HCT116 (cell line): ENCODE measurements at regions not wholly inside any gene's neighbourhood (a gene's known extent, or its start where the extent isn't known, plus 50 kb on each side); places are given as distances from the start of the nearest gene placed in this dataset.

ENCODE experiments used
- ATAC-seq: fragments of 200-7000 bp; cut with Tn5 transposase; 2 replicates; pipeline ENCODE4 v1.9.1; 2020; ENCODE audit warnings: mild to moderate bottlenecking, moderate library complexity
- BruUV-seq: library from RNA; stranded (reverse); fragments of 400-500 nt; replicated peaks from 2 replicates; lab custom pipeline; 2021; lab: Mats Ljungman, UMichigan
- CTCF ChIA-PET: fragments of 300-600 bp; sonication (Branson Sonifier 250); formaldehyde crosslinking; loops from one replicate; lab custom pipeline; 2021; ENCODE audit warnings: antibody characterized with exemption; lab: Charles Lee
- POLR2A ChIA-PET: fragments of 300-600, 350-600 bp; sonication (Branson Sonifier 250); formaldehyde crosslinking; loops from one replicate; lab custom pipeline; 2021; ENCODE audit warnings: antibody characterized with exemption; lab: Charles Lee
- RAD21 ChIA-PET, 2 experiments: fragments of 300-600 bp; sonication (Branson Sonifier 250); formaldehyde crosslinking; loops; one replicate each; lab custom pipeline; 2023; ENCODE audit warnings: low total read pairs in 2 of 2; ENCODE audit not compliant: uncharacterized antibody in 2 of 2, unreplicated experiment in 2 of 2, low non-redundant PET in 1 of 2; lab: Charles Lee
- DNase-seq: peaks from one replicate; pipeline ENCODE4 v3.0.0-alpha.2; 2010; ENCODE audit warnings: low read depth, low spot score
- H2AFZ ChIP-seq: fragments of 200-600 bp; shearing (Covaris generic), sonication (generic); 2 replicates; pipeline ENCODE4 v1.6.1; 2017; ENCODE audit warnings: low read depth, mixed run types, mixed read lengths, antibody characterized with exemption, low read length; ENCODE audit not compliant: poor library complexity, severe bottlenecking
- H3K27ac ChIP-seq: 2 replicates; pipeline ENCODE4 v1.5.1; 2012; ENCODE audit warnings: low read depth, low read length
- H3K27me3 ChIP-seq: fragments of 200-600 bp; sonication (generic); 2 replicates; pipeline ENCODE4 v1.6.1; 2016; ENCODE audit warnings: mixed run types, low read length, mixed read lengths; ENCODE audit not compliant: insufficient read depth
- H3K36me3 ChIP-seq, 2 experiments: fragments of 200-500 bp in 1 of 2; fragments of 200-600 bp in 1 of 2; sonication (Bioruptor generic) in 1 of 2; sonication (generic) in 1 of 2; 2 replicates each; pipeline versions ENCODE4 v1.5.1 to v1.6.1; 2014 to 2016; ENCODE audit warnings: low read length in 2 of 2, inconsistent platforms in 1 of 2, mixed read lengths in 1 of 2, mixed run types in 1 of 2; ENCODE audit not compliant: insufficient read depth in 2 of 2, control insufficient read depth in 1 of 2
- H3K4me1 ChIP-seq, 2 experiments: fragments of 200-600 bp in 1 of 2; sonication (generic) in 1 of 2; 2 replicates each; pipeline versions ENCODE4 v1.5.1 to v1.6.1; 2012 to 2017; ENCODE audit warnings: low read length in 2 of 2, inconsistent platforms in 1 of 2, mild to moderate bottlenecking in 1 of 2, mixed read lengths in 1 of 2, mixed run types in 1 of 2, moderate library complexity in 1 of 2; ENCODE audit not compliant: insufficient read depth in 2 of 2, control insufficient read depth in 1 of 2
- H3K4me2 ChIP-seq: fragments of 200-600 bp; sonication (generic); 2 replicates; pipeline ENCODE4 v1.6.1; 2017; ENCODE audit warnings: mixed run types, low read length, mixed read lengths
- H3K4me3 ChIP-seq, 2 experiments: fragments of 200-600 bp in 1 of 2; sonication (generic) in 1 of 2; replicated peaks in 1 of 2; 2 replicates each; pipeline ENCODE4 v1.5.1; 2011 to 2016; ENCODE audit warnings: low read length in 2 of 2, control low read depth in 1 of 2, low read depth in 1 of 2, mild to moderate bottlenecking in 1 of 2, mixed read lengths in 1 of 2, mixed run types in 1 of 2
- H3K79me2 ChIP-seq: fragments of 200-600 bp; sonication (generic); 2 replicates; pipeline ENCODE4 v1.6.1; 2017; ENCODE audit warnings: mild to moderate bottlenecking, mixed run types, low read length, moderate library complexity, mixed read lengths; ENCODE audit not compliant: insufficient read depth
- H3K9ac ChIP-seq: fragments of 200-600 bp; sonication (generic); 2 replicates; pipeline ENCODE4 v1.6.1; 2016; ENCODE audit warnings: low read length, mixed read lengths
- H3K9me2 ChIP-seq: fragments of 200-600 bp; sonication (generic), shearing (Covaris generic); 2 replicates; pipeline ENCODE4 v1.6.1; 2017; ENCODE audit warnings: mixed run types, mild to moderate bottlenecking, moderate library complexity; ENCODE audit not compliant: insufficient read depth
- H3K9me3 ChIP-seq, 2 experiments: fragments of 200-500 bp in 1 of 2; fragments of 200-600 bp in 1 of 2; sonication (Bioruptor generic) in 1 of 2; sonication (generic) in 1 of 2; 2 replicates each; pipeline ENCODE4 v1.6.1; 2014 to 2017; ENCODE audit warnings: low read length in 2 of 2, mixed read lengths in 2 of 2, inconsistent platforms in 1 of 2, low read depth in 1 of 2, mild to moderate bottlenecking in 1 of 2, mixed run types in 1 of 2, moderate library complexity in 1 of 2; ENCODE audit not compliant: control insufficient read depth in 1 of 2, insufficient read depth in 1 of 2
- H4K20me1 ChIP-seq: fragments of 200-600 bp; sonication (generic), shearing (Covaris generic); 2 replicates; pipeline ENCODE4 v1.6.1; 2017; ENCODE audit warnings: mixed run types, mild to moderate bottlenecking, moderate library complexity; ENCODE audit not compliant: insufficient read depth
- EZH2 ChIP-seq: fragments of 200-600 bp; sonication (generic); IDR thresholded peaks from 2 replicates; pipeline ENCODE4 v1.6.1; 2017; ENCODE audit warnings: antibody characterized with exemption, mixed run types
- FOSL1 ChIP-seq: IDR thresholded peaks from 2 replicates; pipeline ENCODE4 v1.6.1; 2012; ENCODE audit warnings: low read depth
- SIN3A ChIP-seq: IDR thresholded peaks from 2 replicates; pipeline ENCODE4 v1.6.1; 2012; ENCODE audit warnings: low read depth
- SP1 ChIP-seq: IDR thresholded peaks from 2 replicates; pipeline ENCODE4 v1.6.1; 2012; ENCODE audit warnings: low read depth
- intact Hi-C: fragments of 100-400 bp; cut with micrococcal nuclease; formaldehyde crosslinking; loops from 2 replicates; pipeline ENCODE4 v1.10.0; 2022
- TF ChIP-seq, protein P1 (sequence below): IDR thresholded peaks from 2 replicates; pipeline ENCODE4 v1.6.1; 2012
- TF ChIP-seq, protein P2 (sequence below): IDR thresholded peaks from 2 replicates; pipeline ENCODE4 v1.6.1; 2012; ENCODE audit warnings: low read depth
- TF ChIP-seq, protein P3 (sequence below), 3 experiments: fragments of 200-600 bp in 1 of 3; sonication (generic) in 1 of 3; IDR thresholded peaks in 2 of 3; conservative IDR thresholded peaks in 1 of 3; 2 replicates each; pipeline ENCODE4 v1.5.1; 2012 to 2017; ENCODE audit warnings: low read depth in 2 of 3, low read length in 2 of 3, antibody characterized with exemption in 1 of 3, borderline replicate concordance in 1 of 3, control low read depth in 1 of 3, mild to moderate bottlenecking in 1 of 3, mixed read lengths in 1 of 3, mixed run types in 1 of 3, moderate library complexity in 1 of 3; ENCODE audit not compliant: insufficient read depth in 1 of 3

DNA sequence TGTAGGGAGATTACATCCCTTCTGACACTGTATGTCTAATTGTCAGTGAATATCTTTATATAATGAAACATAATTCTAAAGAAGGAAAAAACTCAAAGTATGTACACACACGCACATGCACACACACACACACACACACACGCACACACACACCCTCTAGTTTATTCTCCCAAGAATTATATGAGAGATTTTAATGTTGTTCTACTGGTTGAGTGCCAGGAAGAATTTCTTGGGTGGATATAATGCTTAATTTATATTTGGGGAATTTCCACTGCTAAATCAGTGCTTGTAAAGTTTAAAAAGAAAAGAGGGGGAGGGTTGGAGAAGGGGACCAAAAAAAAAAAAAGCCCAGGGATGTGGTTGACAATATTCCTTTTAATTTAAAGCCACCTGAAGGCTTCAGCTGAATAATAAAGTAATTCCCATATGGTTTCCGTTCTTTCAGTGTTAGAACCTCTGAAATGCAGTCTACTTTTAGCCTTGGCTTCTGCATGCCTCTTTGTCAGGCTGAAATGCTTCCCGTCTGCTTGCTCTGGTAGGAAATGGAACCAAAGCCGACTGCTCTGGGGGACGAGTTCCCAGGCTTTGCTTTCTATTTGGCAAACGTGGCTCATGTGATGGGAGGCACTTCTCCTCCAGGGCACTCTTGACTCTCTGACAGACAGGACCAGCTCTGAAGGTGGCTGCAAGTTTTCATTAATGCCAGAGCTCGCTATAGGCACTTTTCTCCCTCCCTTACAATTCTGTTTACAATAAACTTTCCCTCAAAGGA, 225.4 kb downstream of the PRL start:
- no TSS peak for BruUV-seq
- RAD21 ChIA-PET, result no interaction called here
- CTCF ChIA-PET, result no interaction called here
- H4K20me1 ChIP-seq, result no peaks in the 10 kb centered on the region
- no peak overlapping the region for H3K4me3 ChIP-seq
- no peaks in the 10 kb centered on the region for H3K4me1 ChIP-seq
- intact Hi-C loops, result no loop called here
- H3K27ac ChIP-seq, result no peak overlapping the region
- H3K9ac ChIP-seq, result no peak overlapping the region
- H3K27me3 ChIP-seq, result no peaks in the 10 kb centered on the region
- H2AFZ ChIP-seq, result no peak overlapping the region
- POLR2A ChIA-PET, result no interaction called here
- no peak overlapping the region for H3K4me2 ChIP-seq
- no peaks in the 10 kb centered on the region for H3K36me3 ChIP-seq
- DNase-seq, result no peak
- H3K9me2 ChIP-seq, result no peaks in the 10 kb centered on the region
- no peaks in the 10 kb centered on the region for H3K9me3 ChIP-seq
- no peak for ATAC-seq
- TF ChIP-seq FOSL1, result no peak
- no peak for TF ChIP-seq SIN3A
- TF ChIP-seq, protein P1, sequence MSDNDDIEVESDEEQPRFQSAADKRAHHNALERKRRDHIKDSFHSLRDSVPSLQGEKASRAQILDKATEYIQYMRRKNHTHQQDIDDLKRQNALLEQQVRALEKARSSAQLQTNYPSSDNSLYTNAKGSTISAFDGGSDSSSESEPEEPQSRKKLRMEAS, result no peak
- TF ChIP-seq SP1, result no peak
- TF ChIP-seq, protein P2, sequence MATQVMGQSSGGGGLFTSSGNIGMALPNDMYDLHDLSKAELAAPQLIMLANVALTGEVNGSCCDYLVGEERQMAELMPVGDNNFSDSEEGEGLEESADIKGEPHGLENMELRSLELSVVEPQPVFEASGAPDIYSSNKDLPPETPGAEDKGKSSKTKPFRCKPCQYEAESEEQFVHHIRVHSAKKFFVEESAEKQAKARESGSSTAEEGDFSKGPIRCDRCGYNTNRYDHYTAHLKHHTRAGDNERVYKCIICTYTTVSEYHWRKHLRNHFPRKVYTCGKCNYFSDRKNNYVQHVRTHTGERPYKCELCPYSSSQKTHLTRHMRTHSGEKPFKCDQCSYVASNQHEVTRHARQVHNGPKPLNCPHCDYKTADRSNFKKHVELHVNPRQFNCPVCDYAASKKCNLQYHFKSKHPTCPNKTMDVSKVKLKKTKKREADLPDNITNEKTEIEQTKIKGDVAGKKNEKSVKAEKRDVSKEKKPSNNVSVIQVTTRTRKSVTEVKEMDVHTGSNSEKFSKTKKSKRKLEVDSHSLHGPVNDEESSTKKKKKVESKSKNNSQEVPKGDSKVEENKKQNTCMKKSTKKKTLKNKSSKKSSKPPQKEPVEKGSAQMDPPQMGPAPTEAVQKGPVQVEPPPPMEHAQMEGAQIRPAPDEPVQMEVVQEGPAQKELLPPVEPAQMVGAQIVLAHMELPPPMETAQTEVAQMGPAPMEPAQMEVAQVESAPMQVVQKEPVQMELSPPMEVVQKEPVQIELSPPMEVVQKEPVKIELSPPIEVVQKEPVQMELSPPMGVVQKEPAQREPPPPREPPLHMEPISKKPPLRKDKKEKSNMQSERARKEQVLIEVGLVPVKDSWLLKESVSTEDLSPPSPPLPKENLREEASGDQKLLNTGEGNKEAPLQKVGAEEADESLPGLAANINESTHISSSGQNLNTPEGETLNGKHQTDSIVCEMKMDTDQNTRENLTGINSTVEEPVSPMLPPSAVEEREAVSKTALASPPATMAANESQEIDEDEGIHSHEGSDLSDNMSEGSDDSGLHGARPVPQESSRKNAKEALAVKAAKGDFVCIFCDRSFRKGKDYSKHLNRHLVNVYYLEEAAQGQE, result no peak
- TF ChIP-seq EZH2, result no peak
- TF ChIP-seq, protein P3, sequence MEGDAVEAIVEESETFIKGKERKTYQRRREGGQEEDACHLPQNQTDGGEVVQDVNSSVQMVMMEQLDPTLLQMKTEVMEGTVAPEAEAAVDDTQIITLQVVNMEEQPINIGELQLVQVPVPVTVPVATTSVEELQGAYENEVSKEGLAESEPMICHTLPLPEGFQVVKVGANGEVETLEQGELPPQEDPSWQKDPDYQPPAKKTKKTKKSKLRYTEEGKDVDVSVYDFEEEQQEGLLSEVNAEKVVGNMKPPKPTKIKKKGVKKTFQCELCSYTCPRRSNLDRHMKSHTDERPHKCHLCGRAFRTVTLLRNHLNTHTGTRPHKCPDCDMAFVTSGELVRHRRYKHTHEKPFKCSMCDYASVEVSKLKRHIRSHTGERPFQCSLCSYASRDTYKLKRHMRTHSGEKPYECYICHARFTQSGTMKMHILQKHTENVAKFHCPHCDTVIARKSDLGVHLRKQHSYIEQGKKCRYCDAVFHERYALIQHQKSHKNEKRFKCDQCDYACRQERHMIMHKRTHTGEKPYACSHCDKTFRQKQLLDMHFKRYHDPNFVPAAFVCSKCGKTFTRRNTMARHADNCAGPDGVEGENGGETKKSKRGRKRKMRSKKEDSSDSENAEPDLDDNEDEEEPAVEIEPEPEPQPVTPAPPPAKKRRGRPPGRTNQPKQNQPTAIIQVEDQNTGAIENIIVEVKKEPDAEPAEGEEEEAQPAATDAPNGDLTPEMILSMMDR (IDR thresholded peaks at IDR 0.05 in 2 of 3, conservative IDR thresholded peaks at IDR 0.05 in 1 of 3; ENCODE audit: borderline replicate concordance in 1 of 3, insufficient read depth in 1 of 3, low read depth in 2 of 3, low read length in 2 of 3), result no peak
- no peaks in the 10 kb centered on the region for H3K79me2 ChIP-seq
